Left ventricle myocardium inferior (tissue), 1 donor: ENCODE measurements at regions not wholly inside any gene's neighbourhood (a gene's known extent, or its start where the extent isn't known, plus 50 kb on each side); places are given as distances from the start of the nearest gene placed in this dataset.
A peak's percentile ranks its signal among the peaks of the same experiment; 100 is the strongest.

Experiments used
- DNase-seq: peaks from one replicate; pipeline ENCODE4 v3.0.0-alpha.2; 2020
- H3K27ac ChIP-seq: fragments of 200-600 bp; replicated peaks from 2 replicates; pipeline ENCODE4 v1.8.0; 2021
- H3K27me3 ChIP-seq: fragments of 200-600 bp; 2 replicates; pipeline ENCODE4 v1.8.0; 2021; ENCODE audit warnings: low read depth
- H3K36me3 ChIP-seq: fragments of 200-600 bp; 2 replicates; pipeline ENCODE4 v1.8.0; 2021
- H3K4me1 ChIP-seq: fragments of 200-600 bp; 2 replicates; pipeline ENCODE4 v1.8.0; 2021
- H3K4me3 ChIP-seq: fragments of 200-600 bp; 2 replicates; pipeline ENCODE4 v1.8.0; 2021; ENCODE audit warnings: mild to moderate bottlenecking, moderate library complexity
- H3K9me3 ChIP-seq: fragments of 200-600 bp; replicated peaks from 2 replicates; pipeline ENCODE4 v1.8.0; 2021
- CTCF ChIP-seq: fragments of 200-600 bp; IDR thresholded peaks from 2 replicates; pipeline ENCODE4 v1.8.0; 2021; ENCODE audit warnings: antibody characterized with exemption, mild to moderate bottlenecking, borderline replicate concordance
- intact Hi-C: fragments of 100-400 bp; cut with micrococcal nuclease; formaldehyde crosslinking; loops from one replicate; pipeline ENCODE4 v1.11.0; 2022
- donor health status: DM: no; HTN: yes; CAD: no; lungs with severe emphysema.

- intact Hi-C loops, result no loop called here
- TF ChIP-seq CTCF, result no peak
- Histone ChIP-seq H3K27ac (peak overlapping the region; percentile 39), H3K27me3 (no peaks in the 10 kb centered on the region), H3K9me3 (no peaks in the 10 kb centered on the region), H3K36me3 (no peaks in the 10 kb centered on the region), H3K4me1 (peaks cover 30% of the 10 kb centered on the region), H3K4me3 (no peak overlapping the region)
- no peak for DNase-seq
Observed at GRCh38 chr10:31129880-31130405, 98.3 kb upstream of the ZNF438 start.

GRCh38 chr10:31130406-31130805, 98.7 kb upstream of the ZNF438 start:
- no peak for DNase-seq
- peak overlapping the region; percentile 39 for H3K27ac ChIP-seq

GRCh38 chr10:31131251-31131650, 99.6 kb upstream of the ZNF438 start:
- H3K27ac ChIP-seq, result no peak overlapping the region
- intact Hi-C loops, result no loop called here

More at GRCh38 chr10:31130406-31130805, 98.7 kb upstream of the ZNF438 start:
- Histone ChIP-seq H3K9me3 (no peaks in the 10 kb centered on the region), H3K27me3 (no peaks in the 10 kb centered on the region), H3K36me3 (no peaks in the 10 kb centered on the region), H3K4me1 (peaks cover 32% of the 10 kb centered on the region), H3K4me3 (no peak overlapping the region)
- TF ChIP-seq CTCF, result no peak
- intact Hi-C loops, result no loop called here

DNA sequence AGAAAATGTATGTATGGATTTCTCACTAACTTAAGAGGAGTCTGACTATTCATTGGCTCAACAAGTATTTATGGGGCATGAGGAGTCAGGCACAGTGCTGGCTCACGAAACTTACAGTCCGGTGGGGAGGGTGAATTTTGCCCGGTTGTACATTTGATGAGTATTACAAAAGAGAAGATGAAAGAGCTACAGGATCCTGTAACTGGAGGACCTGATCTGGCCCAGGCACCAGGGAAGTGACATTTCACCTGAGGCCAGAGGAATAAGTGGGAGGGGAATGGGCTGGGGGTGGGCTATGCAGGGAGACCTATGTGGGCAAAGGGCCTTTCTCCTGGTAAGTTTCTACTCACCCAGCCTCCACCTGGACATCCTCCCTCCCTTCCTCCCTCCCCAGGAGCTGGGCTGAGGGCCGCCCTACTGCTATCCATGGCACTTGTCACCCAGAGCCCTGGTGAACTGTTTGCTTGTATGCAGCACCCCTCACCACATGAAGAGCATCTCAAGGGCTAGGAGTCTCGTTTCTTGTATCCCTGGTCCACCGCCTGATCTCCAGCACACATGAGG, 101.1 kb upstream of the ZNF438 start:
- intact Hi-C loops, result no loop called here
- H3K4me1 ChIP-seq, result peaks cover 38% of the 10 kb centered on the region

More at GRCh38 chr10:31131251-31131650, 99.6 kb upstream of the ZNF438 start:
- no peak for TF ChIP-seq CTCF
- no peaks in the 10 kb centered on the region for H3K9me3 ChIP-seq
- H3K4me3 ChIP-seq, result no peak overlapping the region
- no peaks in the 10 kb centered on the region for H3K27me3 ChIP-seq
- peaks cover 32% of the 10 kb centered on the region for H3K4me1 ChIP-seq
- H3K36me3 ChIP-seq, result no peaks in the 10 kb centered on the region
- DNase-seq, result no peak

GRCh38 chr10:31133251-31133791, 101.7 kb upstream of the ZNF438 start:
- no peaks in the 10 kb centered on the region for H3K36me3 ChIP-seq
- H3K4me3 ChIP-seq, result peak overlapping the region; percentile 66
- intact Hi-C loops, result no loop called here
- TF ChIP-seq CTCF, result no peak
- H3K27ac ChIP-seq, result peak overlapping the region; percentile 92
- DNase-seq, result no peak
- peaks cover 38% of the 10 kb centered on the region for H3K4me1 ChIP-seq
- no peaks in the 10 kb centered on the region for H3K9me3 ChIP-seq
- no peaks in the 10 kb centered on the region for H3K27me3 ChIP-seq

More for the DNA sequence above, 101.1 kb upstream of the ZNF438 start:
- Histone ChIP-seq H3K27ac (peak overlapping the region; percentile 92), H3K27me3 (no peaks in the 10 kb centered on the region), H3K36me3 (no peaks in the 10 kb centered on the region), H3K4me3 (no peak overlapping the region), H3K9me3 (no peaks in the 10 kb centered on the region)
- TF ChIP-seq CTCF, result no peak
- DNase-seq, result no peak
